ENCODE measurements at regions not wholly inside any gene's neighbourhood (a gene's known extent, or its start where the extent isn't known, plus 50 kb on each side); places are given as distances from the start of the nearest gene placed in this dataset.

DNA sequence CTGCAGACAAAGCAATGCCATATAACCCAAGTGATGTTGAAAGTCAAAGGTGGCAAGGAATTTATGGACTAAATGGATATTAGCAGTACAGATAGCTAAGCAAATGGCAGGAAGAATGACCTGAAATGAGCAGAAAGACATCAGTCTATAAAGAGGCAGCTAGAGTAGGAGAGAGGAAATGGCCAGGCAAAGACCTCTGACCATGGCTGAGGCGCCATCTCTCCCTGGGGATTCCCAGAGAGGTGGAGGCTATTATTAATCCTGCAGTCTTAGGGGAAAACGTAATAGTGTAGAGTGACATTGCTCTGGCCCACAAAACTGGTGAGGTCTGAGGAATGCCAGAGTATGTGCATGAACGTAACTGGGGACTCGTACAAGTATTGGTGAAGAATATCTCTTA is 563.6 kb upstream of the PRMT6 start:
- TF ChIP-seq POLR2AphosphoS5 (IDR thresholded peaks at IDR 0.05; ENCODE audit: insufficient read depth, low read depth, low read length) (no peak), POLR2A (IDR thresholded peaks at IDR 0.05; ENCODE audit: low read depth, low read length) (no peak), EZH2 (IDR thresholded peaks at IDR 0.05; ENCODE audit: borderline replicate concordance, low read depth, low read length, severe bottlenecking) (no peak), JUN (IDR thresholded peaks at IDR 0.05; ENCODE audit: borderline replicate concordance, insufficient read depth, insufficient read length, low read depth) (no peak), GATA2 (IDR thresholded peaks at IDR 0.05; ENCODE audit: insufficient read depth, insufficient read length, low read depth, low read length) (no peak), MYC (IDR thresholded peaks at IDR 0.05; ENCODE audit: low read depth, low read length) (no peak), FOS (IDR thresholded peaks at IDR 0.05; ENCODE audit: borderline replicate concordance, insufficient read depth, low read length) (no peak)
- TF ChIP-seq, protein P1, sequence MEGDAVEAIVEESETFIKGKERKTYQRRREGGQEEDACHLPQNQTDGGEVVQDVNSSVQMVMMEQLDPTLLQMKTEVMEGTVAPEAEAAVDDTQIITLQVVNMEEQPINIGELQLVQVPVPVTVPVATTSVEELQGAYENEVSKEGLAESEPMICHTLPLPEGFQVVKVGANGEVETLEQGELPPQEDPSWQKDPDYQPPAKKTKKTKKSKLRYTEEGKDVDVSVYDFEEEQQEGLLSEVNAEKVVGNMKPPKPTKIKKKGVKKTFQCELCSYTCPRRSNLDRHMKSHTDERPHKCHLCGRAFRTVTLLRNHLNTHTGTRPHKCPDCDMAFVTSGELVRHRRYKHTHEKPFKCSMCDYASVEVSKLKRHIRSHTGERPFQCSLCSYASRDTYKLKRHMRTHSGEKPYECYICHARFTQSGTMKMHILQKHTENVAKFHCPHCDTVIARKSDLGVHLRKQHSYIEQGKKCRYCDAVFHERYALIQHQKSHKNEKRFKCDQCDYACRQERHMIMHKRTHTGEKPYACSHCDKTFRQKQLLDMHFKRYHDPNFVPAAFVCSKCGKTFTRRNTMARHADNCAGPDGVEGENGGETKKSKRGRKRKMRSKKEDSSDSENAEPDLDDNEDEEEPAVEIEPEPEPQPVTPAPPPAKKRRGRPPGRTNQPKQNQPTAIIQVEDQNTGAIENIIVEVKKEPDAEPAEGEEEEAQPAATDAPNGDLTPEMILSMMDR (IDR thresholded peaks at IDR 0.05; ENCODE audit: extremely low read depth in 1 of 2, insufficient read depth in 1 of 2, low read depth in 1 of 2, low read length in 2 of 2) = no peak
- TF ChIP-seq, protein P2, sequence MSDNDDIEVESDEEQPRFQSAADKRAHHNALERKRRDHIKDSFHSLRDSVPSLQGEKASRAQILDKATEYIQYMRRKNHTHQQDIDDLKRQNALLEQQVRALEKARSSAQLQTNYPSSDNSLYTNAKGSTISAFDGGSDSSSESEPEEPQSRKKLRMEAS (IDR thresholded peaks at IDR 0.05; ENCODE audit: insufficient read depth, insufficient read length) = no peak

Data from endothelial cell of umbilical vein (primary cell).